ENCODE measurements at regions not wholly inside any gene's neighbourhood (a gene's known extent, or its start where the extent isn't known, plus 50 kb on each side); places are given as distances from the start of the nearest gene placed in this dataset.

DNA sequence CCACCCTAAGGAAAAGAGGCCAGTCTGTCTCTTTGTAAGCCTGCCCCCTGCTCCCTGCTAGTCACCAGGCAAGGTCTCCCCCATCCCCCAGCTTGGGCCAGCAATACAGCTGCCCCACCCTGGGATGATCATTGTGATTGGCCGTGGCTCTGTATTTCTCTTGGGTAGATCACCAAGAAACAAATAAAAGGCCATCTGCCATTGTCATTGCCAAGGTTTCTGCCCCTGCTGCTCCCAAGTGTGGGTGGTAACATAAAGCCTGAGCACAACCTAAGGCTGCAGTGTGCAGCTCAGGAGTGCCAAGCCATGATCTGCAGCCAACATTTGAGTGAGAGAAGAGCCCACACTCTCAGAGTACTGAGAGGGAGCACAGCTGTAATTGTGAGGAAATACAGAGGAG lies 241.0 kb upstream of the POF1B start:
- no peak overlapping the region for H2BK12ac ChIP-seq (ENCODE audit: low read depth, low read length)
- CTCF ChIA-PET (ENCODE audit: partially characterized antibody) = interaction anchor here (2.3 kb wide), 1 partner anchor 8 kb away, joined by 14 read pairs; no protein-coding TSS in a partner anchor
- TF ChIP-seq, protein P1, sequence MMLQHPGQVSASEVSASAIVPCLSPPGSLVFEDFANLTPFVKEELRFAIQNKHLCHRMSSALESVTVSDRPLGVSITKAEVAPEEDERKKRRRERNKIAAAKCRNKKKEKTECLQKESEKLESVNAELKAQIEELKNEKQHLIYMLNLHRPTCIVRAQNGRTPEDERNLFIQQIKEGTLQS (IDR thresholded peaks at IDR 0.05; ENCODE audit: insufficient read depth, low read depth, low read length) = no peak
- no peak for TF ChIP-seq RFX5 (IDR thresholded peaks at IDR 0.05; ENCODE audit: borderline replicate concordance, low read depth, low read length)
- no peak for TF ChIP-seq RAD21 (IDR thresholded peaks at IDR 0.05 in 1 of 2, conservative IDR thresholded peaks at IDR 0.05 in 1 of 2; ENCODE audit: low read depth in 2 of 2, low read length in 2 of 2)
- no peak for TF ChIP-seq KDM5A (IDR thresholded peaks at IDR 0.05; ENCODE audit: low read length)
- no peak for TF ChIP-seq NANOG (IDR thresholded peaks at IDR 0.05; ENCODE audit: insufficient read depth, low read depth, low read length, poor library complexity, severe bottlenecking)
- no peak for TF ChIP-seq FOSL1 (IDR thresholded peaks at IDR 0.05; ENCODE audit: insufficient read depth, low read depth, low read length)
- TF ChIP-seq GABPA (IDR thresholded peaks at IDR 0.05; ENCODE audit: borderline replicate concordance, insufficient read depth, low read length) = no peak
- no peak for TF ChIP-seq JUND (IDR thresholded peaks at IDR 0.05; ENCODE audit: low read length)
- no peak for TF ChIP-seq SIRT6 (IDR thresholded peaks at IDR 0.05; ENCODE audit: low read length)
- no peak for TF ChIP-seq BCL11A (IDR thresholded peaks at IDR 0.05; ENCODE audit: low read depth in 2 of 2, low read length in 2 of 2)
- no peak for TF ChIP-seq SIN3A (conservative IDR thresholded peaks at IDR 0.05 in 1 of 2, IDR thresholded peaks at IDR 0.05 in 1 of 2; ENCODE audit: low read depth in 1 of 2, low read length in 2 of 2)

More for the DNA sequence above, 241.0 kb upstream of the POF1B start:
- H2BK120ac ChIP-seq (replicated peaks; ENCODE audit: low read depth, low read length) = peak overlapping the region; percentile 54
- H4K5ac ChIP-seq (ENCODE audit: insufficient read length, low read depth, low read length) = no peak overlapping the region
- no peak overlapping the region for H3K27ac ChIP-seq (ENCODE audit: low read depth, low read length)
- 100% methylated on average over 1 of the region's 1 CpG; no CpG with 5 or more reads in 1 of the 2 experiments for WGBS, 2 experiments (ENCODE audit: extremely low coverage in 1 of 2, insufficient coverage in 1 of 2, insufficient read length in 1 of 2, insufficient replicate concordance in 2 of 2, low coverage in 1 of 2, low lambda C conversion rate in 2 of 2, missing lambda C conversion rate in 1 of 2)
- no peak for DNase-seq (ENCODE audit: low read depth in 1 of 2, low spot score in 2 of 2)
- H3K18ac ChIP-seq (ENCODE audit: extremely low read depth, low read length) = no peak overlapping the region; the same call in none of the 2 replicates
- H2BK15ac ChIP-seq (ENCODE audit: low read length) = no peak overlapping the region
- peaks cover 0 to 9% (median 3%) of the 10 kb centered on the region in 4 experiments; a peak in 3 of 7 replicates for H3K4me1 ChIP-seq (replicated peaks in 1 of 4; ENCODE audit: control insufficient read depth in 3 of 4, insufficient read depth in 4 of 4, low read length in 3 of 4)
- no peaks in the 10 kb centered on the region for H4K20me1 ChIP-seq (replicated peaks in 1 of 2; ENCODE audit: control insufficient read depth in 1 of 2, insufficient read depth in 2 of 2, low read length in 2 of 2)
- H2AK5ac ChIP-seq (ENCODE audit: low read depth, low read length) = no peak overlapping the region
- POLR2A ChIA-PET (ENCODE audit: partially characterized antibody) = no interaction called here
- no peak overlapping the region for H2BK20ac ChIP-seq (ENCODE audit: low read length)
- H3K79me2 ChIP-seq (ENCODE audit: control insufficient read depth in 1 of 2, insufficient read depth in 2 of 2, low read length in 2 of 2) = no peaks in the 10 kb centered on the region
- no peak overlapping the region for H3K14ac ChIP-seq (ENCODE audit: insufficient read length)
- H4K8ac ChIP-seq (ENCODE audit: extremely low read depth, insufficient read depth, low read length) = no peak overlapping the region
- H3K23me2 ChIP-seq (ENCODE audit: low read depth, low read length) = no peaks in the 10 kb centered on the region
- H3K9ac ChIP-seq (replicated peaks in 1 of 4; ENCODE audit: extremely low read depth in 1 of 4, low read depth in 3 of 4, low read length in 3 of 4) = no peak overlapping the region
- peak overlapping the region; percentile 70; the same call in 1 of the 2 replicates for H2AFZ ChIP-seq (ENCODE audit: low read length)
- no peak overlapping the region for H3K4me2 ChIP-seq (ENCODE audit: insufficient read depth in 1 of 2, low read depth in 2 of 2, low read length in 2 of 2)
- H2BK5ac ChIP-seq (ENCODE audit: low read depth, low read length) = no peak overlapping the region
- H3K36me3 ChIP-seq (ENCODE audit: control insufficient read depth in 2 of 4, insufficient read depth in 4 of 4, low read length in 3 of 4) = no peaks in the 10 kb centered on the region
- no peak overlapping the region for H3K4ac ChIP-seq (replicated peaks; ENCODE audit: insufficient read length, low read depth, low read length)
- H3K4me3 ChIP-seq (ENCODE audit: extremely low read depth in 1 of 4, insufficient read depth in 2 of 4, low read depth in 3 of 4, low read length in 4 of 4) = no peak overlapping the region
- H3K56ac ChIP-seq (replicated peaks; ENCODE audit: insufficient read length, low read depth, low read length) = no peak overlapping the region
- no peak for FAIRE-seq
- no peak overlapping the region for H4K91ac ChIP-seq (replicated peaks; ENCODE audit: insufficient read length, low read length)
- H3K79me1 ChIP-seq (ENCODE audit: low read depth, low read length) = no peaks in the 10 kb centered on the region
- no peaks in the 10 kb centered on the region for H3K9me3 ChIP-seq (ENCODE audit: insufficient read depth in 2 of 2, low read depth in 1 of 2, low read length in 1 of 2)
- H3K23ac ChIP-seq (ENCODE audit: insufficient read length) = no peak overlapping the region
- no peaks in the 10 kb centered on the region for H3K27me3 ChIP-seq (replicated peaks in 1 of 4; ENCODE audit: control insufficient read depth in 3 of 4, extremely low read depth in 1 of 4, insufficient read depth in 3 of 4, low read length in 3 of 4)
